Vagina (tissue), 2 donors: ENCODE measurements at regions not wholly inside any gene's neighbourhood (a gene's known extent, or its start where the extent isn't known, plus 50 kb on each side); places are given as distances from the start of the nearest gene placed in this dataset.

Source experiments
- POLR2A ChIP-seq, 2 donors: fragments of 450-650 bp; IDR thresholded peaks; one replicate each; pipeline ENCODE4 v1.6.1; 2017; ENCODE audit warnings: antibody characterized with exemption in 2 of 2, mild to moderate bottlenecking in 2 of 2, moderate library complexity in 2 of 2
- POLR2AphosphoS5 ChIP-seq, 2 donors: sonication (generic); formaldehyde crosslinking; IDR thresholded peaks; one replicate each; pipeline ENCODE4 v1.9.0; 2017; ENCODE audit warnings: antibody characterized with exemption in 2 of 2, mild to moderate bottlenecking in 2 of 2, low read depth in 1 of 2; ENCODE audit not compliant: insufficient read depth in 1 of 2

GRCh38 chr10:57627642-57628178 is 640.0 kb downstream of the IPMK start:
- TF ChIP-seq POLR2A (IDR thresholded peaks at IDR 0.05): no peak
- no peak for TF ChIP-seq POLR2AphosphoS5 (IDR thresholded peaks at IDR 0.05; ENCODE audit: insufficient read depth in 1 of 2, low read depth in 1 of 2)
